IgD-negative memory B cell (primary cell): ENCODE measurements at regions not wholly inside any gene's neighbourhood (a gene's known extent, or its start where the extent isn't known, plus 50 kb on each side); places are given as distances from the start of the nearest gene placed in this dataset.

Source experiments
- H3K27ac Mint-ChIP-seq, 3 donors: one replicate each; pipeline ENCODE4 v1.8.0; 2020 to 2022; ENCODE audit warnings: mild to moderate bottlenecking in 3 of 3, mixed read lengths in 3 of 3, moderate library complexity in 1 of 3
- H3K27me3 Mint-ChIP-seq: one replicate; pipeline ENCODE4 v1.8.0; 2021; ENCODE audit warnings: mixed read lengths
- H3K36me3 Mint-ChIP-seq: one replicate; pipeline ENCODE4 v1.8.0; 2020; ENCODE audit warnings: mild to moderate bottlenecking, mixed read lengths
- H3K4me1 Mint-ChIP-seq, 3 donors: one replicate each; pipeline ENCODE4 v1.8.0; 2020 to 2022; ENCODE audit warnings: mixed read lengths in 3 of 3, mild to moderate bottlenecking in 1 of 3
- H3K4me3 Mint-ChIP-seq, 4 donors: one replicate each; pipeline ENCODE4 v1.8.0; 2020 to 2022; ENCODE audit warnings: mild to moderate bottlenecking in 4 of 4, mixed read lengths in 4 of 4, moderate library complexity in 3 of 4
- H3K9me3 Mint-ChIP-seq, 3 donors: one replicate each; pipeline ENCODE4 v1.8.0; 2020 to 2021; ENCODE audit warnings: mixed read lengths in 3 of 3, mild to moderate bottlenecking in 1 of 3

DNA sequence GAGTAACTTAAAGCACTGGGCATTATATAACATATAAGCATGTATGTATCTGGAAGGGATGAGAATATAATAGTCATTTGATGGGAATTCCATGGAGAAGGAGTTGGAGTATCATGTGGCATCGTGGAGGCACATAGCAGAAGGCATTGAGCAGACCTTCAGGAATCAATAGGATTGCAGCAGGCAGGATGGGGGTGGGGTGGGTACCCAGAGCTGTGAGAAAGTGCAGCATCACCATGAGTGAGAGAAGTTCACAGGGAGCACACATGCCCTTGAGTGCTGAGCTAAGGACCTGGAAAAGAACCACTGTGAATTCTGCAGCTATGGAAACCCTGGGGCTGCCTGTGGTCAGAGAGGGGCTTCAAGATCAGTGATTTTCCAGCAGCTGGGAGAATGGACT lies 57.3 kb downstream of the MED10 start:
- Mint-ChIP-seq H3K27ac (no peak overlapping the region), H3K9me3 (peaks cover 2 to 10% (median 3%) of the 10 kb centered on the region in 3 donors), H3K4me3 (no peak overlapping the region), H3K36me3 (no peaks in the 10 kb centered on the region), H3K4me1 (no peaks in the 10 kb centered on the region), H3K27me3 (no peaks in the 10 kb centered on the region)

- Mint-ChIP-seq H3K4me1 (peaks cover 0 to 1% (median 0%) of the 10 kb centered on the region in 3 donors), H3K4me3 (no peak overlapping the region), H3K27ac (no peak overlapping the region)
These were observed 59.2 kb downstream of the MED10 start for GRCh38 chr5:6319116-6319515.

DNA sequence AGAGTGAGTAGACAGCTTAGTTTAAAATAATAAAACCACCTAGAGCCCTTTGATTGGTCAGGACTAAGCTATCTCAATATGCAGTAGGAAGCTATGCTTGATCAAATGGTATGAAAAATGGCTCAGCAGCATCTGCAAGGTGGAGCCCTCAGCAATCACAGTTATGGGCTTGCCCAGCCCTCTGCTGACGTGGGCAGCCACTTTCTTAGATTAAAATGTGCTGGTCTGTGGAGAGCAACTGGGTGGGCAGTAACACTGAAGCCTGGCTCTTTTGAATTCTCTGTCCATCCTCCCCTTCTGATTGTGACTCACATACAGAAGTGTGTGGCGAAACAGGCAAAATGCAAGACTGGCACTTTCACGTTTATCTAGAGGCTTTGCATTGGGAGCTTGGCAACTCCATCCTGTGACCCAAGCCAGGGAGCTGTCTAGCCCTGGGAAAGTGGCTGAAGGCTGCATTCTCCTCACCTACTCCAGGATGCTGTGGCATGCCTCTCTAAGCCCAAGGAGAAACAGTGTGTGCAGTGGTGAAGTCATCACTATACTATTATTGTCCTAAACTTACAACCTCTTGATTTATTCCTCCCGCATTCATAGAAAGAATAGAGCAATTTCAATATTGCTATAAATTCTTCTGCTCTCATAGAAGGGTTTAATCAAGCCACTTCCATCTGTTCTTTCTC lies 61.1 kb downstream of the MED10 start:
- peaks cover 0 to 1% (median 0%) of the 10 kb centered on the region in 3 donors for H3K4me1 Mint-ChIP-seq
- H3K27ac Mint-ChIP-seq: no peak overlapping the region
- H3K9me3 Mint-ChIP-seq: peaks cover 0 to 10% (median 3%) of the 10 kb centered on the region in 3 donors
- H3K4me3 Mint-ChIP-seq: no peak overlapping the region
- no peaks in the 10 kb centered on the region for H3K27me3 Mint-ChIP-seq
- H3K36me3 Mint-ChIP-seq: peaks cover 2% of the 10 kb centered on the region

More at GRCh38 chr5:6319116-6319515, 59.2 kb downstream of the MED10 start:
- peaks cover 0 to 10% (median 3%) of the 10 kb centered on the region in 3 donors for H3K9me3 Mint-ChIP-seq
- H3K27me3 Mint-ChIP-seq: no peaks in the 10 kb centered on the region
- H3K36me3 Mint-ChIP-seq: peaks cover 2% of the 10 kb centered on the region

DNA sequence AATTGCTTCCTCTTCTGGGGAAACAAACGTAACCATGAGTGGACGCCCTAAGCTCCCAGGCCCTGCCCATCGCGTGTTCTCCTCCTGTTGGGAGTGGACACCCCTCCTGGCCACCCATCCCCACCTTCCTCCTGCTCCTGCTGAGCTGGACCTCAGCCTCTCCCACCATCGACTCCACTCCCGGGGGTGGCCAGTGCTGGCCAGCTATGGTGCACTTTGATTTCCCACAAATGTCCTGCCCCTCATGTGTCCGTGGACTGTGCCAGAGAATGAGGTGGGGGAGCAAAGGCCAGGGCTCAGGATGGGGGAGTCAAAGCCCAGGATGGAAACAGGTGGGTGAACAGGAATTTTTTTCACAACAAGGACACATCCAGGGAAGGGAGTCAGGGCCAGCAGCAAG lies 62.8 kb downstream of the MED10 start:
- H3K36me3 Mint-ChIP-seq: peaks cover 4% of the 10 kb centered on the region
- H3K9me3 Mint-ChIP-seq: peaks cover 0 to 4% (median 0%) of the 10 kb centered on the region in 3 donors
- no peak overlapping the region for H3K4me3 Mint-ChIP-seq
- peaks cover 0 to 1% (median 0%) of the 10 kb centered on the region in 3 donors for H3K4me1 Mint-ChIP-seq
- H3K27ac Mint-ChIP-seq: no peak overlapping the region
- no peaks in the 10 kb centered on the region for H3K27me3 Mint-ChIP-seq

DNA sequence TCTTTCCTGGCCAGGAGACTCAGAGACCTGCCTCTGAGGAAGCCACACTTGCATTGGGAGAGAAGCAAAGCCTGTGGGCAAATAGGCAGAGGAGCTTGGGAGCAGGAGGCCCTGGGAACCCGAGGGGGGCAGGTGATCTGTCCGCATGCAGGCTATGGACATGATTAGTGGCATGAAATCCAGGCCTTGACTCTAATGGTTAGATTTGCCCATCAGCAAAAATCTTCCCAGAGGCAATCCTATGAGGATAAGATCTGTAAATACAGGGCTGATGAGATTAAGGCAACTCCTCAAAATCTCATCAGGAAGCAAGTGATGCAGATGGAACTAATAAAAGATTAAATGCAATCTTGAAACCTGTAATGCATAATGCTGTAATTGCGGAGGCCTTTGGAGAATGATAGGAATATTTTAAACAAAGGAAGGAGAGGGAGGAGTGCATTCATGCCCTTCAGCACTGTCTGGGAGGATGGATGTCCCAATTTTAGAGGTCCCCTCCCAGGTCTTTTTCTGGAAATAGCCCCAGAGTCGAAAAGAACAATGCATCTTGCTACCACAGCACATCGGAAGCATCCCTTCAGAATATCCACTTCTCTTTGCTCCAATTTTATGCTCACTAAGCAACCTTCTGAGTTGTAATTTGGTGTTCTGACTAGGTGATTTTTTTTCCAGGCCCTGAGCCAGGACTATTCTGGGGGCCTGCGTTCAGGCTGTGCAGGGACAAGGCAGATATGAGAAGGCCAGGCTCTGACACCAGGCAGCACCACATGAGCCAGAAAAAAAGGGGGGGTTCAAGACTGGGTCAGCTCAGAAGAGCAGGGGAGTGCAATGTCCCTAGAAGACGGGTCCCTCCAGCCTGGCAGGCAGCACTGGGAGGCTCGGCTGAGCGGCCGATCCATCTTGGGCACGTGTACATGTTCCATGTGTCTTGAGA lies 66.5 kb downstream of the MED10 start:
- Mint-ChIP-seq H3K9me3 (no peaks in the 10 kb centered on the region), H3K27me3 (no peaks in the 10 kb centered on the region), H3K4me1 (peaks cover 0 to 1% (median 0%) of the 10 kb centered on the region in 3 donors), H3K4me3 (no peak overlapping the region), H3K36me3 (peaks cover 4% of the 10 kb centered on the region), H3K27ac (no peak overlapping the region)

DNA sequence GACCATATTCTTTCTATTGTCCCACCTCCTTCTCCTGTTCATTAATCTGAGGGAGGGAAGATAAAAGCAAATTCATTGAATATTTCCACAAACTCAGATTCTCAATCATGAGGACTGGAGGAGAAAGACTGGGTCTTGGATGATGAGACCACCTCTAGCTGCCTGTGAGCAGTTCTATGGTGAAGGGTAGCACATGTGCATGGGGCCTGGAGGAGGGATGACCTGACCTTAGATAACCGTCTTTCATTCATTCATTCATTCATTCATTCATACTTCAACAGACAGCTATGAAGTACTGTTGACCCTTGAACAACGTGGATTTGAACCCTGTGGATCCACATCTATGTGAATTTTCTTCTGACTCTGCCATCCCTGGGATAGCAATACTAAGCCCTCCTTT lies 68.4 kb downstream of the MED10 start:
- Mint-ChIP-seq H3K36me3 (peaks cover 4% of the 10 kb centered on the region), H3K9me3 (no peaks in the 10 kb centered on the region), H3K27ac (no peak overlapping the region), H3K4me3 (no peak overlapping the region), H3K27me3 (peaks cover 3% of the 10 kb centered on the region), H3K4me1 (peaks cover 0 to 1% (median 0%) of the 10 kb centered on the region in 3 donors)

GRCh38 chr5:6308683-6309082 lies 69.7 kb downstream of the MED10 start:
- H3K27me3 Mint-ChIP-seq: peaks cover 3% of the 10 kb centered on the region
- no peak overlapping the region for H3K27ac Mint-ChIP-seq
- H3K4me1 Mint-ChIP-seq: no peaks in the 10 kb centered on the region
- H3K36me3 Mint-ChIP-seq: peaks cover 2% of the 10 kb centered on the region
- H3K4me3 Mint-ChIP-seq: no peak overlapping the region
- H3K9me3 Mint-ChIP-seq: peaks cover 0 to 2% (median 2%) of the 10 kb centered on the region in 3 donors

DNA sequence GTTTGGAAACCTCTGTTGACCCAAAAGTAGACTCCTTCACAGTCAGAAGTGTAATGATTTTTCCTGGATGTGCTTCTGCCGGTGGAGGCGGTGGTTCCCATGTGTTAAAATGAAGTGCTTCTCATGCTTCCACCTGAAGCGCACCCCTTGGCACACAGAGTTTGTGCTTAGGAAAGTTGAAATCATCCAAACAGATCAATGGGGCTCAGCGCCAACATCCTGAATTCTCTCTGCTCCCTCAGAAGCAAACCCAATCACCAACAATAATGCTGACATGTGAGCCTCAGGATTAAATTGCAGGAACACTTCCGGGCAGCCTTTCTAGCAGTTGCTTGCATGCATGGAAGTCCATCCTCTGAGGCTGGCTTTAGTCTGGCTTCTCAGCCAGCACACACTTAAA lies 71.0 kb downstream of the MED10 start:
- no peak overlapping the region for H3K4me3 Mint-ChIP-seq
- peaks cover 0 to 2% (median 2%) of the 10 kb centered on the region in 3 donors for H3K9me3 Mint-ChIP-seq
- no peaks in the 10 kb centered on the region for H3K4me1 Mint-ChIP-seq
- H3K36me3 Mint-ChIP-seq: peaks cover 2% of the 10 kb centered on the region
- peaks cover 3% of the 10 kb centered on the region for H3K27me3 Mint-ChIP-seq
- H3K27ac Mint-ChIP-seq: no peak overlapping the region

DNA sequence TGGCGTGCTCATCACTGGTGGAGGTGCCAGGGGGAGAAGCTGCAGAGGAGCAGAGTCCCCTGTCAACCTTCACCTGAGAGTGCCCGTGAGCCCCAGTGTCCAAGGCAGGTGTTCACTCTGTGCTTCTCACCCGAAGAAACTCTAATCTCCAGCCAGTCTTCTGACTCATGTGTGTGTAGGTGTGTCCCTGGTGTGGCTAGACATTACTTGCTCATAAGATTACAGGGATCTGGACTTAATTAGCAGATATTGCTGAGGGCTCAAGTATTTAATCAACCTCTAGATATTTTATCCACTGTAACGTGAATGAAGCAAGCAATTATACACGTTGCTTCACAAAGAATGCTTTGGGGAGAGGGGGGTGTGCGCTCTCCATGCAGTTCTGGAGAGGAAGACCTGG lies 72.5 kb downstream of the MED10 start:
- Mint-ChIP-seq H3K9me3 (peaks cover 0 to 2% (median 2%) of the 10 kb centered on the region in 3 donors), H3K36me3 (no peaks in the 10 kb centered on the region), H3K4me3 (no peak overlapping the region), H3K27ac (no peak overlapping the region), H3K4me1 (no peaks in the 10 kb centered on the region), H3K27me3 (peaks cover 4% of the 10 kb centered on the region)

- peaks cover 0 to 2% (median 2%) of the 10 kb centered on the region in 3 donors for H3K9me3 Mint-ChIP-seq
- no peak overlapping the region for H3K27ac Mint-ChIP-seq
- H3K4me1 Mint-ChIP-seq: no peaks in the 10 kb centered on the region
- peaks cover 6% of the 10 kb centered on the region for H3K27me3 Mint-ChIP-seq
- no peaks in the 10 kb centered on the region for H3K36me3 Mint-ChIP-seq
- H3K4me3 Mint-ChIP-seq: no peak overlapping the region
These were observed 75.7 kb downstream of the MED10 start for GRCh38 chr5:6302684-6303083.

DNA sequence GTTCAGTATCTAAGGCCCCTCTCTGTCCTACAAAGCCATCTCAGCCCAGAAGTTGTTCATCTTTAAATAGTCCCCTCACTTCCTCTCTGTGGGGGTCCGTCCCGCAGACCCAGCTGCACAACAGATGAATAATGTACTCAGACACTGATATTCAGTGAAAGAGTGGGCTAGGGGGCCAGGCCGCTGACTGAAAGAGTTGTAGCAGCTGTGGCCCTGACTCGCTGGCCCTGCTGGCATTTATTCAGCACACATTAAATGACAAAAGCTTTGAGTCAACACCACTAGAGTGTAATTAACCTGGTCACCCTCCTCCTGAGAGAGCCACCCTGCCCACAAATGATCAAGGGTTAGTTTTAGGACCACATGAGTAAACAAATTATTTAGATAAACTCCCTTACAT lies 76.3 kb downstream of the MED10 start:
- H3K9me3 Mint-ChIP-seq: peaks cover 0 to 3% (median 2%) of the 10 kb centered on the region in 3 donors
- H3K27me3 Mint-ChIP-seq: peaks cover 6% of the 10 kb centered on the region
- no peak overlapping the region for H3K27ac Mint-ChIP-seq
- H3K4me1 Mint-ChIP-seq: no peaks in the 10 kb centered on the region
- H3K36me3 Mint-ChIP-seq: no peaks in the 10 kb centered on the region
- H3K4me3 Mint-ChIP-seq: no peak overlapping the region

DNA sequence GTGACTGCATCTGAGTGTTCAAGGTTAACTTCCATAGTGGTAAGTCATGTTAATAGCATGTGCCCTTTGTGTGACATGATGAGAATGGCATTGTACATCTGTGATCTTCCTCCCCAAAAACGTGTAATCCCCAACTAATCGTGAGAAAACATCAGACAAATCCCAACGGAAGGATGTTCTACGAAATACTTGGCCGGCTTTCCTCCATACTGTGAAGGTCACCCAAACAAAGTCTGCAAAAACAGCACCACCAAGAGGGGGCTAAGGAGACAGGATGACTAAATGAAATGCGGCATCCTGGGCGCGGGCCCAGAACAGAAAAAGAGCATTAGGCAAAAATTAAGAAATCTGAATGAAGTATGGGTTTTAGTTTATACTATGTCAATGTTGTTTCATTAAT lies 81.8 kb downstream of the MED10 start:
- Mint-ChIP-seq H3K27me3 (peaks cover 3% of the 10 kb centered on the region), H3K4me3 (no peak overlapping the region), H3K4me1 (no peaks in the 10 kb centered on the region), H3K9me3 (peaks cover 0 to 7% (median 0%) of the 10 kb centered on the region in 3 donors), H3K36me3 (no peaks in the 10 kb centered on the region), H3K27ac (no peak overlapping the region)

DNA sequence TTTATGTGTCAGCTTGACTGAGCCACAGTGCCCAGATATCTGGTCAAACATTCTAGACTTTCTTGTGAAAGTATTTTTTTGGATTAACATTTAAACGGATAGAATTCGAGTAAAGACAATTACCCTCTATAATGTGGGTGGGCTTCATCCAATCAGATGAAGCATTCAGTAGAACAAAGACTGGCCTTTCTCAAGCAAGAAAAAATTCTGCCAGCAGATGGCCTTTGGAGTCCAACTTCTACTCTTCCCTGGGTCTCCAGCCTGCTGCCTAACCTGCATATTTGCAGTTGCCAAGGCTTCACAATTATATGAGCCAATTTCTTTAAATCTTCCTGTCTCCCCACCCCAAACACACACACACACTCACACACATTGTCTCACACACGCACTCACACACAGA lies 86.4 kb downstream of the MED10 start:
- Mint-ChIP-seq H3K9me3 (peaks cover 0 to 6% (median 0%) of the 10 kb centered on the region in 3 donors), H3K27me3 (no peaks in the 10 kb centered on the region), H3K27ac (no peak overlapping the region), H3K4me3 (no peak overlapping the region), H3K36me3 (no peaks in the 10 kb centered on the region), H3K4me1 (no peaks in the 10 kb centered on the region)

GRCh38 chr5:6289239-6289638 lies 89.1 kb downstream of the MED10 start:
- H3K4me1 Mint-ChIP-seq: no peaks in the 10 kb centered on the region
- H3K27ac Mint-ChIP-seq: no peak overlapping the region

GRCh38 chr5:6287176-6287575 lies 91.2 kb downstream of the MED10 start:
- no peak overlapping the region for H3K27ac Mint-ChIP-seq
- no peaks in the 10 kb centered on the region for H3K4me1 Mint-ChIP-seq
- no peaks in the 10 kb centered on the region for H3K27me3 Mint-ChIP-seq
- peaks cover 0 to 2% (median 0%) of the 10 kb centered on the region in 3 donors for H3K9me3 Mint-ChIP-seq
- H3K36me3 Mint-ChIP-seq: peaks cover 2% of the 10 kb centered on the region
- H3K4me3 Mint-ChIP-seq: no peak overlapping the region

More at GRCh38 chr5:6289239-6289638, 89.1 kb downstream of the MED10 start:
- no peaks in the 10 kb centered on the region for H3K9me3 Mint-ChIP-seq
- no peak overlapping the region for H3K4me3 Mint-ChIP-seq
- H3K36me3 Mint-ChIP-seq: no peaks in the 10 kb centered on the region
- no peaks in the 10 kb centered on the region for H3K27me3 Mint-ChIP-seq
